Uterus (tissue), 3 donors: ENCODE measurements at regions not wholly inside any gene's neighbourhood (a gene's known extent, or its start where the extent isn't known, plus 50 kb on each side); places are given as distances from the start of the nearest gene placed in this dataset.

ENCODE experiments used
- DNase-seq, 2 donors: peaks; one replicate each; pipeline ENCODE4 v3.0.0-alpha.2; 2019 to 2020
- H3K27ac ChIP-seq, 2 donors: fragments of 200-600 bp; sonication (generic); 1 replicate in 1 of 2; 2 replicates in 1 of 2; pipeline ENCODE4 v1.5.1; 2016 to 2018
- H3K27me3 ChIP-seq, 2 donors: fragments of 200-600 bp; sonication (generic); one replicate each; pipeline ENCODE4 v1.5.1; 2018 to 2019; ENCODE audit warnings: control low read depth in 1 of 2
- H3K36me3 ChIP-seq, 2 donors: fragments of 200-600 bp; sonication (generic); one replicate each; pipeline ENCODE4 v1.5.1; 2019; ENCODE audit warnings: control low read depth in 1 of 2
- H3K4me1 ChIP-seq, 2 donors: fragments of 200-600 bp; sonication (generic); one replicate each; pipeline ENCODE4 v1.5.1; 2018 to 2019; ENCODE audit warnings: control low read depth in 1 of 2
- H3K4me3 ChIP-seq, 2 donors: fragments of 200-600 bp; sonication (generic); 1 replicate in 1 of 2; 2 replicates in 1 of 2; pipeline ENCODE4 v1.5.1; 2018 to 2019; ENCODE audit warnings: mild to moderate bottlenecking in 1 of 2
- H3K9me3 ChIP-seq, 2 donors: fragments of 200-600 bp; sonication (generic); one replicate each; pipeline ENCODE4 v1.5.1; 2019; ENCODE audit warnings: control low read depth in 1 of 2
- CTCF ChIP-seq, 4 experiments: fragments of 200-600 bp in 2 of 4; fragments of 450-650 bp in 2 of 4; sonication (generic) in 2 of 4; IDR thresholded peaks; one replicate each; pipeline ENCODE4 v1.5.1; 2016 to 2019; ENCODE audit warnings: antibody characterized with exemption in 4 of 4, mild to moderate bottlenecking in 2 of 4, moderate library complexity in 1 of 4
- POLR2A ChIP-seq, 2 donors: fragments of 450-650 bp; IDR thresholded peaks; one replicate each; pipeline ENCODE4 v1.6.1; 2016; ENCODE audit warnings: antibody characterized with exemption in 2 of 2, mild to moderate bottlenecking in 1 of 2, moderate library complexity in 1 of 2
- intact Hi-C: fragments of 100-400 bp; cut with DNase I; formaldehyde crosslinking; loops from one replicate; pipeline ENCODE4 v1.15.1; 2023; ENCODE audit warnings: low total_unique reads
- donor health status: DM: yes; HTN: yes; CAD: no.

- Histone ChIP-seq H3K9me3 (no peaks in the 10 kb centered on the region), H3K27ac (no peak overlapping the region), H3K27me3 (no peaks in the 10 kb centered on the region), H3K36me3 (no peaks in the 10 kb centered on the region), H3K4me3 (no peak overlapping the region), H3K4me1 (no peaks in the 10 kb centered on the region)
- intact Hi-C loops = no loop called here
- TF ChIP-seq CTCF (IDR thresholded peaks at IDR 0.05) (no peak), POLR2A (IDR thresholded peaks at IDR 0.05) (no peak)
- no peak for DNase-seq
Observed at GRCh38 chr1:55544826-55545225, 329.7 kb upstream of the USP24 start.

- no peak for DNase-seq
- Histone ChIP-seq H3K27ac (no peak overlapping the region), H3K4me1 (no peaks in the 10 kb centered on the region), H3K4me3 (no peak overlapping the region), H3K36me3 (no peaks in the 10 kb centered on the region), H3K9me3 (no peaks in the 10 kb centered on the region), H3K27me3 (no peaks in the 10 kb centered on the region)
- TF ChIP-seq CTCF (IDR thresholded peaks at IDR 0.05) (no peak), POLR2A (IDR thresholded peaks at IDR 0.05) (no peak)
- intact Hi-C loops = no loop called here
Observed at GRCh38 chr1:55542901-55543504, 327.8 kb upstream of the USP24 start.

GRCh38 chr1:55541296-55541695 is 326.1 kb upstream of the USP24 start:
- no peak for TF ChIP-seq POLR2A (IDR thresholded peaks at IDR 0.05)
- TF ChIP-seq CTCF (IDR thresholded peaks at IDR 0.05) = no peak
- Histone ChIP-seq H3K27ac (no peak overlapping the region), H3K9me3 (no peaks in the 10 kb centered on the region), H3K27me3 (no peaks in the 10 kb centered on the region), H3K4me1 (no peaks in the 10 kb centered on the region), H3K4me3 (no peak overlapping the region), H3K36me3 (no peaks in the 10 kb centered on the region)
- DNase-seq = no peak
- intact Hi-C loops = no loop called here

- Histone ChIP-seq H3K27me3 (no peaks in the 10 kb centered on the region), H3K36me3 (no peaks in the 10 kb centered on the region), H3K4me1 (no peaks in the 10 kb centered on the region), H3K4me3 (no peak overlapping the region), H3K27ac (no peak overlapping the region), H3K9me3 (no peaks in the 10 kb centered on the region)
- intact Hi-C loops = no loop called here
- TF ChIP-seq POLR2A (IDR thresholded peaks at IDR 0.05) (no peak), CTCF (IDR thresholded peaks at IDR 0.05) (no peak)
- DNase-seq = no peak
Observed at GRCh38 chr1:55539652-55540512, 324.7 kb upstream of the USP24 start.

GRCh38 chr1:55538428-55538827 is 323.3 kb upstream of the USP24 start:
- DNase-seq = no peak
- Histone ChIP-seq H3K9me3 (no peaks in the 10 kb centered on the region), H3K27me3 (no peaks in the 10 kb centered on the region), H3K36me3 (no peaks in the 10 kb centered on the region), H3K4me1 (no peaks in the 10 kb centered on the region), H3K4me3 (no peak overlapping the region), H3K27ac (no peak overlapping the region)
- intact Hi-C loops = no loop called here
- no peak for TF ChIP-seq POLR2A (IDR thresholded peaks at IDR 0.05)
- no peak for TF ChIP-seq CTCF (IDR thresholded peaks at IDR 0.05)
